ENCODE measurements at regions not wholly inside any gene's neighbourhood (a gene's known extent, or its start where the extent isn't known, plus 50 kb on each side); places are given as distances from the start of the nearest gene placed in this dataset.
A peak's percentile ranks its signal among the peaks of the same experiment; 100 is the strongest.

DNA sequence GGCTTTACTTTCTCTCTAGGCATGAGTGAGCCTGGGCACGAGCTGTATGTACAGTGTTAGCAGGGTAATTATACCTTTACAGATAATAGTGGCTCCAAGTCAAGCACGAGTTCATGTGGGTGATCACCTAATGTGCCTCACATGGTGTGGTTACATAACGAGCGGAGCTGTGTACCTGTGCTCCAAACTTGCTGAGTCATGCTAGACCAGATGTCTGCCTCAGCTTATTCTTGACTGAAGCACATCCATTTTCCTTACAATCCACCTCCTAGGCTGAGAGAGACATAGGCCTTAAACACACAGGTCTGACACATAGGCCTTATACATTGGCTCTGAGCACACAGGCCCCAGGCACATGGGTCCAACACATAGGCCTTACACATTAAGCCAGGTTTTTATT, 426.6 kb downstream of the GPAT3 start:
- H3K4me3 Mint-ChIP-seq (ENCODE audit: unreplicated experiment), result no peak overlapping the region
- BruUV-seq (replicated peaks), result no TSS peak
- no peaks in the 10 kb centered on the region for H3K9me3 Mint-ChIP-seq (ENCODE audit: unreplicated experiment)
- no peak for DNase-seq (ENCODE audit: unreplicated experiment)
- POLR2A ChIA-PET, result interaction anchor here (1.4 kb wide), 1 partner anchor 192 kb away, joined by 5 read pairs; no protein-coding TSS in a partner anchor
- no peaks in the 10 kb centered on the region for H3K36me3 Mint-ChIP-seq (ENCODE audit: insufficient read depth, unreplicated experiment)
- no peaks in the 10 kb centered on the region for H3K27me3 Mint-ChIP-seq (ENCODE audit: insufficient read depth, unreplicated experiment)
- CTCF ChIA-PET, result interaction anchor here (0.6 to 8.4 kb wide), 16 partner anchors 10 to 646 kb away, joined by 3 to 66 read pairs (median 6); no protein-coding TSS in a partner anchor
- intact Hi-C loops (cut with micrococcal nuclease), result loop anchor here (5.0 kb wide), 1 partner anchor 295 kb away; no protein-coding TSS in a partner anchor
- TF ChIP-seq, protein P1, sequence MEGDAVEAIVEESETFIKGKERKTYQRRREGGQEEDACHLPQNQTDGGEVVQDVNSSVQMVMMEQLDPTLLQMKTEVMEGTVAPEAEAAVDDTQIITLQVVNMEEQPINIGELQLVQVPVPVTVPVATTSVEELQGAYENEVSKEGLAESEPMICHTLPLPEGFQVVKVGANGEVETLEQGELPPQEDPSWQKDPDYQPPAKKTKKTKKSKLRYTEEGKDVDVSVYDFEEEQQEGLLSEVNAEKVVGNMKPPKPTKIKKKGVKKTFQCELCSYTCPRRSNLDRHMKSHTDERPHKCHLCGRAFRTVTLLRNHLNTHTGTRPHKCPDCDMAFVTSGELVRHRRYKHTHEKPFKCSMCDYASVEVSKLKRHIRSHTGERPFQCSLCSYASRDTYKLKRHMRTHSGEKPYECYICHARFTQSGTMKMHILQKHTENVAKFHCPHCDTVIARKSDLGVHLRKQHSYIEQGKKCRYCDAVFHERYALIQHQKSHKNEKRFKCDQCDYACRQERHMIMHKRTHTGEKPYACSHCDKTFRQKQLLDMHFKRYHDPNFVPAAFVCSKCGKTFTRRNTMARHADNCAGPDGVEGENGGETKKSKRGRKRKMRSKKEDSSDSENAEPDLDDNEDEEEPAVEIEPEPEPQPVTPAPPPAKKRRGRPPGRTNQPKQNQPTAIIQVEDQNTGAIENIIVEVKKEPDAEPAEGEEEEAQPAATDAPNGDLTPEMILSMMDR (IDR thresholded peaks at IDR 0.05; ENCODE audit: unreplicated experiment), result no peak
- no peaks in the 10 kb centered on the region for H3K4me1 Mint-ChIP-seq (ENCODE audit: insufficient read depth, unreplicated experiment)
- no peak overlapping the region for H3K27ac Mint-ChIP-seq (ENCODE audit: low read depth, unreplicated experiment)

DNA sequence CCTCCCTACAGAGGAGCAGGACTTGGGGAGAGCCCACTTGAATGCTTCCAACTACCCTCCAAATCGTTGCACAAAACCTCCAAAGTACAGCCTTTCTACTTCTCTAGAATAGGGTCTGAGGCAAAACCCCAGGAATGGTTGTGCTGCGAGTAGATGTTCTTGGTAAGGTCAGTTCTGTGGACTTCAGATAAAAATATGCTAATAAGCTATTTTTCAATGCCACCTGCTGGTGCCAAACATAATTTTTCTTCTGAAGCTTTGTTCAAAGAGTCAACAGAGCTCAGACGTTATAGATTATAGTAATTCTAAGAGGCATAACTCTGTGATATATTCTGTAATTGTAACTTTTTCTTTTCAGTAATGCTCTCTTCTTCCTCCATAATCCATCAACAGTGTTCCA, 425.7 kb downstream of the GPAT3 start:
- intact Hi-C loops (cut with micrococcal nuclease), result loop anchor here (1.0 to 5.0 kb wide), 5 partner anchors 181 to 543 kb away; no protein-coding TSS in a partner anchor
- H3K9me3 Mint-ChIP-seq (ENCODE audit: unreplicated experiment), result no peaks in the 10 kb centered on the region
- no TSS peak for BruUV-seq (replicated peaks)
- H3K27ac Mint-ChIP-seq (ENCODE audit: low read depth, unreplicated experiment), result no peak overlapping the region
- no peaks in the 10 kb centered on the region for H3K4me1 Mint-ChIP-seq (ENCODE audit: insufficient read depth, unreplicated experiment)
- no peaks in the 10 kb centered on the region for H3K27me3 Mint-ChIP-seq (ENCODE audit: insufficient read depth, unreplicated experiment)
- DNase-seq (ENCODE audit: unreplicated experiment), result peak; percentile 39
- ChIA-PET CTCF (interaction anchor here (0.5 to 8.4 kb wide), 27 partner anchors 11 to 583 kb away, joined by 3 to 66 read pairs (median 5); no protein-coding TSS in a partner anchor), POLR2A (interaction anchor here (0.6 to 1.4 kb wide), 3 partner anchors 42 to 191 kb away, joined by 3 to 5 read pairs (median 3); no protein-coding TSS in a partner anchor)
- no peak overlapping the region for H3K4me3 Mint-ChIP-seq (ENCODE audit: unreplicated experiment)
- peaks cover 4% of the 10 kb centered on the region for H3K36me3 Mint-ChIP-seq (ENCODE audit: insufficient read depth, unreplicated experiment)
- TF ChIP-seq, protein P1 (IDR thresholded peaks at IDR 0.05; ENCODE audit: unreplicated experiment), result peak; percentile 41

DNA sequence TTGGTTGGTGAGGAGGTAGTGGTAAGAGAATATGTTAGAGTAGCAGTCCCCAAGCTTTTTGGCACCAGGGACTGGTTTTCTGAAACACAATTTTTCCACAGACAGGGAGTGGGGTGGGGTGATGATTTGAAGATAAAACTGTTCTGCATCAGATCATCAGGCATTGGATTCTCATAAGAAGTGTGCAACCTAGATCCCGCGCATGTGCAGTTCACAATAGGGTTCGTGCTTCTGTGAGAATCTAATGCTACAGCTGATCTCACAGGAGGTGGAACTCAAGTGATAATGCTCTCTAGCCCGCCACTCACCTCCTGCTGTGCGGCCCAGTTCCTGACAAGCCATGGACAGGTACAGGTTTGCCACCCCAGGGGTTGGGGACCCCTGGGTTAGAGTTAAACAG, 423.3 kb downstream of the GPAT3 start:
- Mint-ChIP-seq H3K9me3 (ENCODE audit: unreplicated experiment) (no peaks in the 10 kb centered on the region), H3K27ac (ENCODE audit: low read depth, unreplicated experiment) (no peak overlapping the region), H3K27me3 (ENCODE audit: insufficient read depth, unreplicated experiment) (no peaks in the 10 kb centered on the region), H3K4me1 (ENCODE audit: insufficient read depth, unreplicated experiment) (no peaks in the 10 kb centered on the region), H3K36me3 (ENCODE audit: insufficient read depth, unreplicated experiment) (peaks cover 4% of the 10 kb centered on the region), H3K4me3 (ENCODE audit: unreplicated experiment) (no peak overlapping the region)
- DNase-seq (ENCODE audit: unreplicated experiment), result no peak
- intact Hi-C loops (cut with micrococcal nuclease), result no loop called here
- POLR2A ChIA-PET, result interaction anchor here (0.6 kb wide), 1 partner anchor 142 kb away, joined by 3 read pairs; no protein-coding TSS in a partner anchor
- CTCF ChIA-PET, result interaction anchor here (0.5 to 8.4 kb wide), 9 partner anchors 10 to 314 kb away, joined by 3 to 66 read pairs (median 3); no protein-coding TSS in a partner anchor
- no TSS peak for BruUV-seq (replicated peaks)
- TF ChIP-seq, protein P1 (IDR thresholded peaks at IDR 0.05; ENCODE audit: unreplicated experiment), result no peak

DNA sequence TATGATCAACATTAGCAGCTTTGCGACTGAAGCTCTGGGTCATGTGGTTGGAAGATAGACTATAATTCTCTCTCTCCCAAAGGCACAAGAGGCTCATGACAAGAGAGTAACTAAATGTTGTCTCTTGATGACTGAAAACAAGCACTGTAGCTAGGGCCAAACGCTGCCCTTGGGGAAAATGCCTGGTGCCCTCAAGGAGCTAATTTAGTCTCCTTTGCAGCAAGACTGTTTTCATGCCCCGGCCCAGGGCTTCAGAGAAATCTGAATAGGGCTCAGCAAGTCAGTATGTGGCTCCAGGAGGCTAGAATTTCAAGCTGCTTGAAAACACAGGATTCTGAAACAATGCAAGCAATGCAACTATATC, 411.9 kb downstream of the GPAT3 start:
- no peaks in the 10 kb centered on the region for H3K4me1 Mint-ChIP-seq (ENCODE audit: insufficient read depth, unreplicated experiment)
- no peak overlapping the region for H3K27ac Mint-ChIP-seq (ENCODE audit: low read depth, unreplicated experiment)
- no peaks in the 10 kb centered on the region for H3K27me3 Mint-ChIP-seq (ENCODE audit: insufficient read depth, unreplicated experiment)
- no peak overlapping the region for H3K4me3 Mint-ChIP-seq (ENCODE audit: unreplicated experiment)
- TF ChIP-seq, protein P1 (IDR thresholded peaks at IDR 0.05; ENCODE audit: unreplicated experiment), result no peak
- intact Hi-C loops (cut with micrococcal nuclease), result no loop called here
- no TSS peak for BruUV-seq (replicated peaks)
- no peaks in the 10 kb centered on the region for H3K9me3 Mint-ChIP-seq (ENCODE audit: unreplicated experiment)
- ChIA-PET CTCF (interaction anchor here (0.5 to 1.0 kb wide), 4 partner anchors 9 to 212 kb away, joined by 3 to 4 read pairs (median 4); no protein-coding TSS in a partner anchor), POLR2A (interaction anchor here (0.7 kb wide), 1 partner anchor 11 kb away, joined by 5 read pairs; no protein-coding TSS in a partner anchor)
- no peaks in the 10 kb centered on the region for H3K36me3 Mint-ChIP-seq (ENCODE audit: insufficient read depth, unreplicated experiment)
- DNase-seq (ENCODE audit: unreplicated experiment), result no peak

All from MCF 10A (cell line).